K562 (cell line): ENCODE measurements at regions not wholly inside any gene's neighbourhood (a gene's known extent, or its start where the extent isn't known, plus 50 kb on each side); places are given as distances from the start of the nearest gene placed in this dataset.

Source experiments
- KAT7 ChIP-seq: sonication (generic); formaldehyde crosslinking; IDR thresholded peaks from 2 replicates; pipeline ENCODE4 v1.8.0; 2022; ENCODE audit warnings: missing genetic modification reagents, mild to moderate bottlenecking, borderline replicate concordance
- ZKSCAN8 ChIP-seq: fragments of 200-800 bp; sonication (Bioruptor generic); IDR thresholded peaks from 2 replicates; pipeline ENCODE4 v1.6.1; 2016; ENCODE audit warnings: missing genetic modification characterization, missing compliant biosample characterization
- TF ChIP-seq, protein P1 (sequence below), 2 experiments: fragments of 450-650 bp in 1 of 2; sonication (generic) in 1 of 2; formaldehyde crosslinking in 1 of 2; IDR thresholded peaks; 2 replicates each; pipeline versions ENCODE4 v1.7.1 to v1.9.0; 2016 to 2022; ENCODE audit warnings: inconsistent platforms in 1 of 2, mild to moderate bottlenecking in 1 of 2, missing genetic modification reagents in 1 of 2
- TF ChIP-seq, protein P2 (sequence below): sonication (generic); formaldehyde crosslinking; IDR thresholded peaks from 2 replicates; pipeline ENCODE4 v1.9.0; 2022; ENCODE audit warnings: mild to moderate bottlenecking, missing genetic modification reagents
- TF ChIP-seq, protein P3 (sequence below), 3 experiments: IDR thresholded peaks in 2 of 3; conservative IDR thresholded peaks in 1 of 3; 2 replicates each; pipeline ENCODE4 v1.5.1; 2011 to 2012; ENCODE audit warnings: low read length in 3 of 3, mild to moderate bottlenecking in 3 of 3, control low read depth in 2 of 3, improper control_type of control experiment in 1 of 3, inconsistent platforms in 1 of 3, low read depth in 1 of 3, mixed read lengths in 1 of 3, moderate library complexity in 1 of 3; ENCODE audit not compliant: insufficient read depth in 2 of 3

DNA sequence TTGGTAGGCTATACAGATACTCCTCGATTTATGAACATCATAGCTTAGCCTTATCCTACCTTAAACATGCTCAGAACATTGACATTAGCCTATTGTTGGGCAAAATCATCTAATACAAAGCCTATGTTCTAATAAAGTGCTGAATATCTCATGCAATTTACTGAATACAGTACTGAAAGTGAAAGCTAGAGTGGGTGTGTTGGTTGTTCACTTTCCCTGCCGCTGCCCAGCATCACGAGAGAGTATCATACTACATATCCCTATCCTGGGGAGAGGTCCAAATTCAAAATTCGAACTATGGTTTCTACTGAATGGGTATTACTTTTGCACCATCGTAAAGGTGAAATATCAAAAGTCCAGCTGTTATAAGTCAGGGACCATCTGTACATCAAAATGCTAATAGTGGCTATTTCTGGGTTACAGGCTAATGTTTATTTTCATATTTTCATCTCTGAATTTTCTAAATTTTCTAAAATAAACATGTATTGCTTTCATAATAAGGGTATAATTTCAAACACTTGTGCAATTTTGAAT lies 54.5 kb downstream of the NACA2 start:
- TF ChIP-seq ZKSCAN8 (no peak), KAT7 (CRISPR knock-in tag) (no peak)
- TF ChIP-seq, protein P1, sequence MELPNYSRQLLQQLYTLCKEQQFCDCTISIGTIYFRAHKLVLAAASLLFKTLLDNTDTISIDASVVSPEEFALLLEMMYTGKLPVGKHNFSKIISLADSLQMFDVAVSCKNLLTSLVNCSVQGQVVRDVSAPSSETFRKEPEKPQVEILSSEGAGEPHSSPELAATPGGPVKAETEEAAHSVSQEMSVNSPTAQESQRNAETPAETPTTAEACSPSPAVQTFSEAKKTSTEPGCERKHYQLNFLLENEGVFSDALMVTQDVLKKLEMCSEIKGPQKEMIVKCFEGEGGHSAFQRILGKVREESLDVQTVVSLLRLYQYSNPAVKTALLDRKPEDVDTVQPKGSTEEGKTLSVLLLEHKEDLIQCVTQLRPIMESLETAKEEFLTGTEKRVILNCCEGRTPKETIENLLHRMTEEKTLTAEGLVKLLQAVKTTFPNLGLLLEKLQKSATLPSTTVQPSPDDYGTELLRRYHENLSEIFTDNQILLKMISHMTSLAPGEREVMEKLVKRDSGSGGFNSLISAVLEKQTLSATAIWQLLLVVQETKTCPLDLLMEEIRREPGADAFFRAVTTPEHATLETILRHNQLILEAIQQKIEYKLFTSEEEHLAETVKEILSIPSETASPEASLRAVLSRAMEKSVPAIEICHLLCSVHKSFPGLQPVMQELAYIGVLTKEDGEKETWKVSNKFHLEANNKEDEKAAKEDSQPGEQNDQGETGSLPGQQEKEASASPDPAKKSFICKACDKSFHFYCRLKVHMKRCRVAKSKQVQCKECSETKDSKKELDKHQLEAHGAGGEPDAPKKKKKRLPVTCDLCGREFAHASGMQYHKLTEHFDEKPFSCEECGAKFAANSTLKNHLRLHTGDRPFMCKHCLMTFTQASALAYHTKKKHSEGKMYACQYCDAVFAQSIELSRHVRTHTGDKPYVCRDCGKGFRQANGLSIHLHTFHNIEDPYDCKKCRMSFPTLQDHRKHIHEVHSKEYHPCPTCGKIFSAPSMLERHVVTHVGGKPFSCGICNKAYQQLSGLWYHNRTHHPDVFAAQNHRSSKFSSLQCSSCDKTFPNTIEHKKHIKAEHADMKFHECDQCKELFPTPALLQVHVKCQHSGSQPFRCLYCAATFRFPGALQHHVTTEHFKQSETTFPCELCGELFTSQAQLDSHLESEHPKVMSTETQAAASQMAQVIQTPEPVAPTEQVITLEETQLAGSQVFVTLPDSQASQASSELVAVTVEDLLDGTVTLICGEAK (IDR thresholded peaks at IDR 0.05), result no peak
- TF ChIP-seq, protein P1 (CRISPR knock-in tag; IDR thresholded peaks at IDR 0.05), result no peak
- TF ChIP-seq, protein P2, sequence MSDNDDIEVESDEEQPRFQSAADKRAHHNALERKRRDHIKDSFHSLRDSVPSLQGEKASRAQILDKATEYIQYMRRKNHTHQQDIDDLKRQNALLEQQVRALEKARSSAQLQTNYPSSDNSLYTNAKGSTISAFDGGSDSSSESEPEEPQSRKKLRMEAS (CRISPR knock-in tag), result no peak
- TF ChIP-seq, protein P3, sequence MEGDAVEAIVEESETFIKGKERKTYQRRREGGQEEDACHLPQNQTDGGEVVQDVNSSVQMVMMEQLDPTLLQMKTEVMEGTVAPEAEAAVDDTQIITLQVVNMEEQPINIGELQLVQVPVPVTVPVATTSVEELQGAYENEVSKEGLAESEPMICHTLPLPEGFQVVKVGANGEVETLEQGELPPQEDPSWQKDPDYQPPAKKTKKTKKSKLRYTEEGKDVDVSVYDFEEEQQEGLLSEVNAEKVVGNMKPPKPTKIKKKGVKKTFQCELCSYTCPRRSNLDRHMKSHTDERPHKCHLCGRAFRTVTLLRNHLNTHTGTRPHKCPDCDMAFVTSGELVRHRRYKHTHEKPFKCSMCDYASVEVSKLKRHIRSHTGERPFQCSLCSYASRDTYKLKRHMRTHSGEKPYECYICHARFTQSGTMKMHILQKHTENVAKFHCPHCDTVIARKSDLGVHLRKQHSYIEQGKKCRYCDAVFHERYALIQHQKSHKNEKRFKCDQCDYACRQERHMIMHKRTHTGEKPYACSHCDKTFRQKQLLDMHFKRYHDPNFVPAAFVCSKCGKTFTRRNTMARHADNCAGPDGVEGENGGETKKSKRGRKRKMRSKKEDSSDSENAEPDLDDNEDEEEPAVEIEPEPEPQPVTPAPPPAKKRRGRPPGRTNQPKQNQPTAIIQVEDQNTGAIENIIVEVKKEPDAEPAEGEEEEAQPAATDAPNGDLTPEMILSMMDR (IDR thresholded peaks at IDR 0.05 in 2 of 3, conservative IDR thresholded peaks at IDR 0.05 in 1 of 3; ENCODE audit: insufficient read depth in 2 of 3, low read depth in 1 of 3, low read length in 3 of 3), result no peak
